HG03354 (cell line): ENCODE measurements at regions not wholly inside any gene's neighbourhood (a gene's known extent, or its start where the extent isn't known, plus 50 kb on each side); places are given as distances from the start of the nearest gene placed in this dataset.
"Not testable (repeated sequence)": the region's sequence is repeated elsewhere in the genome, so short reads cannot be mapped to it uniquely, and the experiment has no call there.

ENCODE experiments used
- ATAC-seq: cut with Tn5 transposase; IDR thresholded peaks from one replicate; pipeline ENCODE4 v1.9.1; 2021; ENCODE audit warnings: mild to moderate bottlenecking; ENCODE audit not compliant: unreplicated experiment, poor library complexity, severe bottlenecking

DNA sequence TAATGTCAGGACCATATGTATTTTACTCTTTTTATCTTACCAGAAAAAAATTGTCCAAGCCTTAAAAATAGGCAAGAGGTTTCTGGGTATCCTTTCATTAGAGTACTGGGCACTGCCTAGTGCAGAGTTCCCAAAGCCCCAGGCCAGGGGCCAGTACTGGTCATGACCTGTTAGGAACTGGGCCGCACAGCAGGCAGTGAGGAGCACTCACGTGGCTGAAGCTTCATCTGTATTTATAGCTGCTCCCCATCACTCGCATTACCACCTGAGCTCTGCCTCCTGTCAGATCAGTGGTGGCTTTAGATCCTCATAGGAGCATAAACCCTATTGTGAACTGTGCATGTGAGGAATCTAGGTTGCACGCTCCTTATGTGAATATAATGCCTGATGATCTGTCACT, 632.9 kb downstream of the UTRN start:
- no peak for ATAC-seq

DNA sequence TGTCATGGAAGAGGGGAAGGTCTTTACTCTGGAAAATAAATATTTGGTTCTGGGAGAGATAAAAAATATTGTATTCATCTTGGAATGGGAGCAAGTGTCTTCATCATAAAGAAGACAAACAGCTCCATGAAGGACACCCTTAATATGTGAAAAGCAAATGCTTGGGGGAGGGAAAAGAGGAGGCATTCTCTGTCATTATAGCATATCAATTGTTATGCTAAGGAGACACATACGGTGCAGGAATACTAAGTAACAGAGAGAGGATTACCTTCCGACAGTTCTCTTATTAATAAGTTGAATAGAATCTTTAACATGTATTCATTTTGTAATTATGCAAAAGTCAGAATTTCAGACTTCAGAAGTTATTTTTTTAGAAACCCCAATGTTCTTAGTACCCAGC, 634.4 kb downstream of the UTRN start:
- ATAC-seq: no peak

DNA sequence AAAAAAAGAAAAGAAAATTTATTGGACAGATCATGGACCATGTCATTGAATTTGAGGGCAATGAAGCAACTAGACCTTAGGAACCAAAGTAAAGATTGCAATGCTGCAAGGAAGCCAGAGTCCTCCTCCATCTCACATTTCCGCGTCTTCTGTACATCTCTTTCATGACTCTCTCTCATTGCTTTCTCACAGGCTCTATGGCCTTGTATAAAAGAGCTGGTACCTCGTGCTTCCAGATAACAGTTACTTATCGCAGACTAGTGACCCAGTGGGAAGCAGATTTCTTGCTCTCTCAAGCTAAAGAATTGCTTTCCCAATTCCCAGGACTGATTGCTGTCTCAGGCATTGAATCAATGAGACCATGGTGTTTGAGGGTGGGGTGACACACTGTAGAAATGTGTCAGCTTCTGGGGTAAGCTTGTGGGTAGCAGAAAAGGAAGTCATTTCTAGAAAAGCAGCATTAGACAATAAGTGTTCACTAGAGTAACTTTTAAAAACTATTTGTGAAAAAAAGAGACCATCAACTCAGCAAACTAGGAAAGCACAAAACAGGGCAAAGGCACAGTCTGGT, 635.3 kb downstream of the UTRN start:
- no peak for ATAC-seq

DNA sequence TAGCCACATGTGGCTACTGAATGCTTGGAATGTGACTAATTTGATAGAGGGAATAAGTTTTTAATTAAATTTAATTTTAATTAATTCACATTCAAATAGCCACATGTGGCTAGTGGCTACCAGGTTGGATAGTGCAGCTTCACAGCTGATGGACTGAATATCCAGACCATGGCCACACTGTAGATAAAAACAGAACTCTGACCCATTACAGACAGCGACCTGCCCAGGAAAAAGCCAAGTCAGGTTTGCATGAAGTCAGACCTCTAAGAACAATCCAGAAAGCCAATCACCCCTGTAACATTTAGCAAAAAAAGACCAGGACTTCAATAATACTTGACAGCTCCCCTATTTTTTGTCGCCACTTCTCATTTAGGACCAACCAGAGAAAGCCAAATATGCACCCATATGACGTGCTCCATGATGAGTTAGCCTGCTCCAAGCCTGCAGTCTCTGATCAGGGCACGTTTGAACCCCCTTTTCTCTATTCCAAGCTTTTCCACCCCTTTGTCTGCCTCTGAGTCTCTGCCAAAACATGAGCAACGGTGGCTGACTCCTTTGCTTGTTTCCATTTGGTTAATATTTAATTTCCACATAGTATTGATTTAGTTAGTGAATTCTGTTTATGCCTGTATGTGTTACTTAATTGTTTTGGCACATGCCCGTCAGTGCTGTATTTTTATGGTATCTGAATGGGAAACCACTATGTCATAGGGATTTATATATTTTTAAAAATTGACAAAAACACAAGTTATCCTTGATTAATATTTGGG, 636.3 kb downstream of the UTRN start:
- no peak for ATAC-seq

DNA sequence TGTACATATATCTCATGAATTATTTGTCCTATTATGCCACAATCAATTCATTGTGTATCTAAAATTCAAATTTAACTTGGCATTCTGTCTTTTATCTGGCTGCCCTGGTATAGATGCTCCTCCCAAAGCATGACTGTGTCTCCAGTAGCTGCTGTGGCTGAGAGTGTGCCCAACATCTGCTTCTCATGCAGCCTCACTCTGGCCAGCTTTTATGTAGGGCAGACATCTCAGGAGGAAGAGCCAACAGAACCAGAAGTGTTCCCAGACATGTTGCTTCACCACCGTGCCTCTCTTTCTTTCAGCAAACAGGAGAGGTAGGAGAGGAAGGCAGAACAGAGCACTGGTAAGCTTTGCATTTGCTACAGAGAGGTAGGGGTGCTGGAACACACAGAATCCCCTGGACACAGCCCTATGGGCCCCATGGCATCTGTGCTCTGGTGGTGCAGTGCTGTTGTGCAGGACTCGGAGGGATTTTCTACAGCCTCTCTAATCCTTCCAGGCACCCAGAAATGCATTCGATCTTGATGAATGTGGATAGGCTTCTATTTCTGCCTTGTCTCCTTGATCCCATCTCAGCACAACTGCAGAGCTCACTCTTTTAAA, 637.1 kb downstream of the UTRN start:
- ATAC-seq: no peak

DNA sequence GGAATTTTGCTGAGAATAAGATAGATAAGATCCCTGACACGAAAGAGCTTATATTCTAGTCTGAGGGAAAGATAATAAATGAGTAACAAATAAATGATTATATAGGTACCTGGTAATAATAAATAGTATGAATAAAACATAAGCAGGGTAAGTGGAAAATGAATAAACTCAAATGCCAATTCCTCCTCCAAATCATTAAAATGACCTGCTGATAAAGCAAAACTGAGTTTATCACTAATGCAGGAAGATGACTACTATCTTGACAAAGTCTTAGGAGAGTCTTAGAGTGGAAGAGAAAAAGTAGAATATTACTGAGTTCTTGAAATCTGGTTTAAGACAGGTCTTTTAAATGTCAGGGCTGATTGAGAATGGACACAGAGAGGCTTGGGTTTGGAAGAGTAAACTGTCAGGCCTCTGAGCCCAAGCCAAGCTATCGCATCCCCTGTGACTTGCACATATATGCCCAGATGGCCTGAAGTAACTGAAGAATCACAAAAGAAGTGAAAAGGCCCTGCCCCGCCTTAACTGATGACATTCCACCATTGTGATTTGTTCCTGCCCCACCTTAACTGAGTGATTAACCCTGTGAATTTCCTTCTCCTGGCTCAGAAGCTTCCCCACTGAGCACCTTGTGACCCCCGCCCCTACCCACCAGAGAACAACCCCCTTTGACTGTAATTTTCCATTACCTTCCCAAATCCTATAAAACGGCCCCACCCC, 637.8 kb downstream of the UTRN start:
- not testable (repeated sequence) for ATAC-seq

DNA sequence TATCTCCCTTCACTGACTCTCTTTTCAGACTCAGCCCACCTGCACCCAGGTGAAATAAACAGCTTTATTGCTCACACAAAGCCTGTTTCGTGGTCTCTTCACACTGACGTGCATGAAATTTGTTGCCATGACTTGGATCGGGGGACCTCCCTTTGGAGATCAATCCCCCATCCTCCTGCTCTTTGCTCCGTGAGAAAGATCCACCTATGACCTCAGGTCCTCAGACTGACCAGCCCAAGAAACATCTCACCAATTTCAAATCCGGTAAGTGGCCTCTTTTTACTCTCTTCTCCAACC, 638.3 kb downstream of the UTRN start:
- ATAC-seq: not testable (repeated sequence)

DNA sequence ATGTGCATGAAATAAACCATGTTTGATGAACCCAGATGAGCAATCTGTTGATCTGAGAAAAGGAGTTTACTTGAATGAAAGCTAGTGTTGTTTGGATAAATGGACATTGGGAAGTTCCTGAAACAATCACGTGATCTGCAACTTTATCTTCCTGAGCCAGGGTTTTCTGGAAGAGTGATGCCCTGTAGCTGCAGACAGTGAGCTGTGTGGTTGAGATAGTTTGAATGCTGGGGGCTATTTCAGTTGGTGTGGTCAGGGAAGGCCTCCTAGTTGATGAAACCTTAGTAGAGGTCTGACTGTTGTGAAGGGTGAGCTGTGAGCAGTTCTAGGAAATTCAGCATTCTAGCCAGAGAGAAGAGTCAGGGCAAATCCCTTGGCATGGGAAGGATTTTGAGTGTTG, 643.7 kb downstream of the UTRN start:
- ATAC-seq: no peak

DNA sequence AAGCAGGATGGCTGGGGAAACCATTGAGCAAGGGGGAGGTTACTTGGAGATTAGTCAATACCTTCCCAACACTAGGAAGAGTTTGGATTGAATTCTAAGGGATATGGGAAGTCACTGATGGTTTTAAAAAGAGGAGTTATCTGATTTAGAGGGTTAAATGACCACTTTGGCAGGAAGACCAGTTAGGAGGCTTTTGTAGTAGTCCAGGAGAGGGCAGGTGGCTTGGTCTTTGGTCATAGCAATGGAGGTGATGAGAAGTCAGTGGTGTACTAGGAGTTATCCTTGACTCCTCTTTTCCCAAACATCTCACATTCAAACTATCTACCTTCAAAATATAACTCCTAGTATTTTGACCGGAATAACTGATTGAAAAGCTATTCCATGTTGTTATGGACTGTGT, 644.1 kb downstream of the UTRN start:
- no peak for ATAC-seq

DNA sequence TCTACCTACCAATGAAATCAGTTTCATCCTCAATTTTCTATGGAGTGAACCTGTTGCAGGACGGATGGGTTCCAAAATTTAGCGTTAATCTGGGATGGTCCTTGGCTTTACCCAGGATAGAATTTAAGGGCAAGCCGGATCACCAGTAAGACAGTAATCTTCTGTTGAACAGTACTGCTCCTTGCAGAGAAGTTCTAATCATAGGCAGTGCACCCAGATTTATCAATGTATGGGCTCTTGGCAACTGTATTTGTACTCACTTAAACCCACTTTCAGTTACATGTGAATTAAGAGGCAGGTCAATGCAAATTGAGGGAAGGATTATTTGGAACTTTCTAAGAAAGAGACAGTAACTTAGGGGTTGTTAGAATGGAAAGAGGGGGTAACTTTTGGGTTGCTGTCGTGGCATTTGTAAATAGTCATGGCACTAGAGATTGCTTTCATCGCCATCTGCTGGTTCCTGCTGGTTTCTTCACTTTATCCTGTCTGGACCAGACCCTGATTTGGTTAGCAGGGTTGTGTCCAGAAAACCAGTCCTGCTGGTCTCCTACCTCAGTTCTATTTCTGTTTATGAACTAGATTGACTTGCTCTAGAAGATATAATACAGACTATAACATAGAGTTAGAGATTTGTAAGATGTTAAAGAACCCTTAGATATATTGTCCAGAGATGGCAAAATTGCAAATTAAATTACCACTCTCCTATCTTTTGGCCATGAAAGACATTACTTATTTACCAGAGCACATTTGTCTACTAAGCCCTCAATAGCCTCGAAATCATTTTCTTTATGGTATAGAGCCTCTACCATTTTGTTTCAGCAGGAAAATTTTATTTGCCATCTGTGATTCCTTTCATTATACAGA, 646.3 kb downstream of the UTRN start:
- peak; percentile 85 for ATAC-seq

DNA sequence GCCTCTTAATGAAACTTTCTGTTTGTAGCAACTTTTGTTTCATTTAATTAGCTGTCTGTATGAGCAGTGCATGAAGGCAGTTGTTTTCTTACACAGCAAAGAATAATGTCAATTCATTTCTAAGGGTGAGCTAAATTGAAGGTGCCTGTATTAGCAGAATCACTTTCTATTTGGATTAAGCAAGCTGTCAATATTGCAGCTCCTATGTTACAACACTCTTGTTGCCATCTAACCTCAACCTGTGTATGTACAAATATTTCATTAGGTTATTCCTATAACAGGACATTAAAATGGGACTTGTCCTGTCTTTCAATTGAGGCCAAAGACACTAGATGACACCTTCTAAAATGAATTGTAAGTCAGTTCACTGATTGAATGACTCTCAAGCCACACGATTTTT, 647.5 kb downstream of the UTRN start:
- no peak for ATAC-seq

DNA sequence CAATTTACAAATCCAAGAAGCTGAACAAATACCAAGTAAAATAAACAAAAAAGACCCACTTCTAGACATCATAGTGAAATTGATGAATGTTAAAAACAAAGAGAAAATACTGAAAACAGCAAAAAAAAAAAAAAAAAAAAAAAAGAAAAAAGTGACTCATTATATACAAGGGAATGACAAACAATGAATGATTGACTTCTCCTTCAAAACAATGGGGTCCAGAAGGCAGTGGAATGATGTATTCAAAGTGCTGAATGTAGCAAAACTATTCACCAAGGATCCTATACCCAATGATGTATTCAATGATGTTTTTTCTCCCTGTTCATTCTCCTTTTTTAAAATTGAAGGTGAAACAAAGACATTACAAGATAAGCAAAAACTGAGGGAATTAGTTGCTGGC, 650.0 kb downstream of the UTRN start:
- no peak for ATAC-seq

DNA sequence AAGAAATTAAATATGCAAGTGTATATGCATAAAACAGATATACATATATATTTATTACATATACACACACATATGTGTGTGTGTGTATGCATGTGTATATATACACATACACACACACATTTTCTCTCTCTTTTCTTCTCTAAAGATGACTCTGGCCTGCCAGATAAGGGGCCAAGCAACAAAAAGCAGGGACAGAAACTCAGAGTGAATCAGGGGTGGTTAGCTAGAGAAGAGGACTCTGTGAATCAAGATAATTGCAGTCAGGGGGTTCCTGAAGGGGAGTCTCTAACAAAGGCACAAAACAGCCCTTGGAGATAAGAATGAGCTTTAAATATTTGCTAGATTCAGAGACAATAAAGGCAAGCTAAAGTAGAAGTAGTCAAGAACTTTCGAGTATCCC, 650.5 kb downstream of the UTRN start:
- no peak for ATAC-seq

DNA sequence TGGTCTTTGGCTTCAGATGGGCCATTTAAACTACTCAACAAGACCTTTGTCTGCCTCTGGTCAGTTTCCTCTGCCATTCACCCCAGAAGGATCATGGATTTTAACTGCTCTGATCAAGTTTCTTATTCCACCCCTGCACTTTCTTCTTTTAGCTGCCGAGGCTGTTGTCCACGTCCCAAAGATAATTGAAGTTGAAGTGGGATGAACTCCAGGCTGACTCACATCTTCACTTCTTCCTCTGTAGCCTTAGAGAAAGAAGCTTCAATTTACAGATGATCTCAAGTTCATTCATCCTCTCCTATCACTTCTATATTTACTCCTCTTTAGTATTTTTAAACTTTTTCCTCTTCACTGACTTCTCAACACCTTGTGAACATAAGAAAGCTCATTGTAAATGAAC, 651.6 kb downstream of the UTRN start:
- ATAC-seq: no peak

DNA sequence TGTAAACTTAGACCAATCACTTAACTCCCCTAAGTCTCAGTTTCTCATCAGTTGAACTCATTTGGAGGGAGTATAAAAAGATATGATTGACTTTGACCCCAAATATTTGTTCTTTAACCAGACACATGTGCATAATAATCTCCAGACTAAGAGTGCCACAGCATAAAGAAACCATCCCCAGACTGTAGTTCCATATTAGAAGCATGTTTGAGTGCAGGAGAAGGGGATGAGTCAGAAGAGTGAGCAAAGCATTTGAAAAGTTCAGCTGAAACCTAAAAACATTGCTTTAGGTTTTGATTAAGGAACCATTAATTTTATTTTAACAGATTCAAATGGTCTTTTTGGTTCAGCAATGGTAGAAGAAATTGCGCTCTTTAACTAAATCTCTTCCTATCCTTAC, 654.8 kb downstream of the UTRN start:
- ATAC-seq: no peak

DNA sequence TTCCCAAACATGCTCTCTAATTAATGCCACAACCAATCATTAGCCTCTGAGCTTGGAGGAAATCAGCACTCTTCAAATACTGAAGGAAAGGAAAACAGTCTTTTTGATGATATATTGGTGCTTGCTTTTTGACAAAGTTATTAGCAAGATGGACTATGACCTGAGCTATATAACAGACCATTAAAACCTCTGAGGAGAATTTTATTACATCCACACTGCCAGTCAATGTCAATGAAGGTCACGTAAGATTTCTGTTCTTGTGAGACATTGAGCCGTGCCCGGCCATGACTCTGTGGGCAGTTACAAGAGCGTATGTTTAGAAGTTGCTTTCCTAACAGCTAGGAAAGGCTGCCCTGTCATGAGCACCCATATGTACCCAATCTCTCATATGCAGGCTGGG, 659.0 kb downstream of the UTRN start:
- no peak for ATAC-seq

DNA sequence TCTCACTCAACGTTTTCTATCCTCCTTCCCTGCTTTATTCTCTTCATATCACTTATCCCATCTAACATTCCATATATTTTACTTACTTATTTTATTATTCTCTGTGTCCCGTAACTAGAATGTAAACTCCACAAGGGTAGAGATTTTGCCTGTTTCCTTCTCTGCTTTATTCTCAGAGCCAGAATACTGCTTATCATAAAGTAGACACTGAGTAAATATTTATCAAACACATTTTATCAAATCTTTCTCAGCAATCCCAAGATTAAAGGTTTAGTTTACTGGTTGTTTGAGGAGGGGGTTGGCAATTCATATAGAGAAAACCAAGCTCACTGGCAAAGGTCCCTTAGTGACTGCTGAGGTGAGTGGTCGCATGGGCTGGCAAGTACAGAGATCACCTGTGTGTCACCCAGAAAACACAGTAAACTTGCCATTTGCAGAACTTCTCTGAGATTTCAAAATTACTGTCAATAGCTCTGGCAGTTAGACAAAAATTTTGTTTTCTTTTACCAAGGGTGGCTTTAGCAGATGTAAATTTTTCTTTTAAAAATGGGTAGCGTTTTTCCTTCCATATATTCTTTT, 662.4 kb downstream of the UTRN start:
- no peak for ATAC-seq

DNA sequence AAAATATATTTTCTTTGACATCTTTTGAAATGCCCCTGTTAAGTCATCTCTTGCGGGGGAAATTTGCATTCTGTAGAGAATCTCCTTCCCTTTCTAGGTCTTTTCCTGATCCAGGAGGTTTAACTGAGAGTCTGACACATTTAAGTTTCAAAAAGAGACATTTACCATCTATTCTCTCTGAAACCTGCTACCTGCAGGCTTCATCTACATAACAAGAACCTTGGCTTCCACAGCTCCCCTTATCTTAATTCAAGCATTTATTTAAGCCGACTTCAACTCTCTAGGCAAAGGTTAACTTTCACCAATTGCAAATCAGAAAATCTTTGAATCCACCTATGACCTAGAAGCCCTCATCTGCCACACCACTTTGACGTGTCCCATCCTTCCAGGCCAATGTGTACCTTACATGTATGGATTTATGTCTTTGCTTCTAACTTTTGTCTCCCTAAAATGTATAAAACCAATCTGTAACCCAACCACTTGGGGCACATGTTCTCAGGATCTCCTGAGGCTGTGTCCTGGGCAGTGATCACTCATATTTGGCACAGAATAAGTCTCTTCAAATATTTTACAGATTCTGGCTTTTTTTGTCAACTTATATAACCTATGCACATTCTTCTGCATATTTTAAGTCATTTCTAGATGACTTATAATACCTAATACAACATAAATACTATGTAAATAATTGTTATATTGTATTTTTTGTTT, 666.7 kb downstream of the UTRN start:
- ATAC-seq: no peak
